HUES48 (cell line): ENCODE measurements at regions not wholly inside any gene's neighbourhood (a gene's known extent, or its start where the extent isn't known, plus 50 kb on each side); places are given as distances from the start of the nearest gene placed in this dataset.

Source experiments
- H3K27ac ChIP-seq: one replicate; pipeline ENCODE4 v1.7.0; 2013; ENCODE audit warnings: low read depth, low read length, inconsistent platforms
- H3K27me3 ChIP-seq: 2 replicates; pipeline ENCODE4 v1.6.1; 2013; ENCODE audit warnings: mild to moderate bottlenecking, low read length; ENCODE audit not compliant: control insufficient read depth, insufficient read depth
- H3K36me3 ChIP-seq: 2 replicates; pipeline ENCODE4 v1.6.1; 2013; ENCODE audit warnings: low read length; ENCODE audit not compliant: control insufficient read depth, insufficient read depth
- H3K4me1 ChIP-seq: 2 replicates; pipeline ENCODE4 v1.6.1; 2013; ENCODE audit warnings: mild to moderate bottlenecking, low read length; ENCODE audit not compliant: control insufficient read depth, insufficient read depth
- H3K4me3 ChIP-seq: 2 replicates; pipeline ENCODE4 v1.5.1; 2013; ENCODE audit warnings: mild to moderate bottlenecking, low read depth, low read length
- H3K9ac ChIP-seq: 2 replicates; pipeline ENCODE4 v1.6.1; 2013; ENCODE audit warnings: mild to moderate bottlenecking, low read depth, low read length, moderate library complexity
- H3K9me3 ChIP-seq: 2 replicates; pipeline ENCODE4 v1.6.1; 2013; ENCODE audit warnings: low read length; ENCODE audit not compliant: control insufficient read depth, insufficient read depth

- Histone ChIP-seq H3K27ac (no peak overlapping the region), H3K27me3 (no peaks in the 10 kb centered on the region), H3K36me3 (no peaks in the 10 kb centered on the region), H3K9ac (no peak overlapping the region), H3K4me3 (no peak overlapping the region), H3K4me1 (peaks cover 8% of the 10 kb centered on the region), H3K9me3 (no peaks in the 10 kb centered on the region)
These were observed 182.3 kb downstream of the TMEM132E start for GRCh38 chr17:34761646-34762045.

GRCh38 chr17:34760931-34761495 lies 181.6 kb downstream of the TMEM132E start:
- no peak overlapping the region for H3K9ac ChIP-seq
- peaks cover 8% of the 10 kb centered on the region for H3K4me1 ChIP-seq
- H3K27ac ChIP-seq, result no peak overlapping the region
- H3K4me3 ChIP-seq, result no peak overlapping the region
- no peaks in the 10 kb centered on the region for H3K27me3 ChIP-seq
- H3K36me3 ChIP-seq, result no peaks in the 10 kb centered on the region
- H3K9me3 ChIP-seq, result no peaks in the 10 kb centered on the region

GRCh38 chr17:34758718-34759117 lies 179.3 kb downstream of the TMEM132E start:
- H3K36me3 ChIP-seq, result no peaks in the 10 kb centered on the region
- no peak overlapping the region for H3K27ac ChIP-seq
- H3K4me1 ChIP-seq, result no peaks in the 10 kb centered on the region
- H3K4me3 ChIP-seq, result no peak overlapping the region
- H3K9ac ChIP-seq, result no peak overlapping the region
- no peaks in the 10 kb centered on the region for H3K9me3 ChIP-seq
- no peaks in the 10 kb centered on the region; the same call in 1 of the 2 replicates for H3K27me3 ChIP-seq

GRCh38 chr17:34758316-34758715 lies 178.9 kb downstream of the TMEM132E start:
- Histone ChIP-seq H3K27me3 (no peaks in the 10 kb centered on the region; the same call in 1 of the 2 replicates), H3K27ac (no peak overlapping the region), H3K4me1 (no peaks in the 10 kb centered on the region), H3K4me3 (no peak overlapping the region), H3K9me3 (no peaks in the 10 kb centered on the region), H3K9ac (no peak overlapping the region), H3K36me3 (no peaks in the 10 kb centered on the region)

- no peak overlapping the region for H3K4me3 ChIP-seq
- no peaks in the 10 kb centered on the region for H3K4me1 ChIP-seq
- no peak overlapping the region for H3K9ac ChIP-seq
- H3K27me3 ChIP-seq, result no peaks in the 10 kb centered on the region; the same call in 1 of the 2 replicates
- no peaks in the 10 kb centered on the region for H3K9me3 ChIP-seq
- no peaks in the 10 kb centered on the region for H3K36me3 ChIP-seq
- H3K27ac ChIP-seq, result no peak overlapping the region
These were observed 178.2 kb downstream of the TMEM132E start for GRCh38 chr17:34757611-34758010.

GRCh38 chr17:34757106-34757505 lies 177.7 kb downstream of the TMEM132E start:
- Histone ChIP-seq H3K27ac (no peak overlapping the region), H3K9me3 (no peaks in the 10 kb centered on the region), H3K9ac (no peak overlapping the region), H3K4me3 (no peak overlapping the region), H3K36me3 (no peaks in the 10 kb centered on the region), H3K4me1 (no peaks in the 10 kb centered on the region), H3K27me3 (no peaks in the 10 kb centered on the region; the same call in 1 of the 2 replicates)

- Histone ChIP-seq H3K4me3 (no peak overlapping the region), H3K36me3 (no peaks in the 10 kb centered on the region), H3K27ac (no peak overlapping the region), H3K4me1 (no peaks in the 10 kb centered on the region), H3K9me3 (no peaks in the 10 kb centered on the region), H3K27me3 (no peaks in the 10 kb centered on the region; the same call in 1 of the 2 replicates), H3K9ac (no peak overlapping the region)
These were observed 177.2 kb downstream of the TMEM132E start for GRCh38 chr17:34756637-34757021.

GRCh38 chr17:34755981-34756636 lies 176.7 kb downstream of the TMEM132E start:
- Histone ChIP-seq H3K4me1 (no peaks in the 10 kb centered on the region), H3K36me3 (no peaks in the 10 kb centered on the region), H3K9ac (no peak overlapping the region)

GRCh38 chr17:34755371-34755770 lies 176.0 kb downstream of the TMEM132E start:
- H3K4me1 ChIP-seq, result 0 out of 2 replicates have a peak, but pooled peaks cover 1% of the 10 kb centered on the region
- H3K4me3 ChIP-seq, result no peak overlapping the region
- H3K9me3 ChIP-seq, result no peaks in the 10 kb centered on the region
- H3K36me3 ChIP-seq, result no peaks in the 10 kb centered on the region
- H3K27ac ChIP-seq, result no peak overlapping the region
- no peaks in the 10 kb centered on the region; the same call in 1 of the 2 replicates for H3K27me3 ChIP-seq
- H3K9ac ChIP-seq, result no peak overlapping the region

More at GRCh38 chr17:34755981-34756636, 176.7 kb downstream of the TMEM132E start:
- Histone ChIP-seq H3K9me3 (no peaks in the 10 kb centered on the region), H3K27me3 (no peaks in the 10 kb centered on the region; the same call in 1 of the 2 replicates), H3K4me3 (no peak overlapping the region), H3K27ac (no peak overlapping the region)

GRCh38 chr17:34750004-34750403 lies 170.6 kb downstream of the TMEM132E start:
- H3K27ac ChIP-seq, result no peak overlapping the region
- no peaks in the 10 kb centered on the region for H3K36me3 ChIP-seq
- no peaks in the 10 kb centered on the region for H3K9me3 ChIP-seq
- no peaks in the 10 kb centered on the region for H3K27me3 ChIP-seq
- H3K4me3 ChIP-seq, result no peak overlapping the region
- no peak overlapping the region for H3K9ac ChIP-seq
- H3K4me1 ChIP-seq, result 0 out of 2 replicates have a peak, but pooled peaks cover 5% of the 10 kb centered on the region

- Histone ChIP-seq H3K4me3 (no peak overlapping the region), H3K27me3 (no peaks in the 10 kb centered on the region), H3K9me3 (no peaks in the 10 kb centered on the region), H3K9ac (no peak overlapping the region), H3K36me3 (no peaks in the 10 kb centered on the region), H3K27ac (no peak overlapping the region), H3K4me1 (peaks cover 8% of the 10 kb centered on the region; the same call in 1 of the 2 replicates)
These were observed 162.6 kb downstream of the TMEM132E start for GRCh38 chr17:34741967-34742366.
